GM12864 (cell line): ENCODE measurements at regions not wholly inside any gene's neighbourhood (a gene's known extent, or its start where the extent isn't known, plus 50 kb on each side); places are given as distances from the start of the nearest gene placed in this dataset.
A peak's percentile ranks its signal among the peaks of the same experiment; 100 is the strongest.

ENCODE experiments used
- DNase-seq: peaks from one replicate; pipeline ENCODE4 v3.0.0-alpha.2; 2011; ENCODE audit warnings: low read depth
- H3K4me3 ChIP-seq: 2 replicates; pipeline ENCODE4 v1.5.1; 2011; ENCODE audit warnings: mild to moderate bottlenecking, low read depth, low read length, control low read depth
- CTCF ChIP-seq: IDR thresholded peaks from 2 replicates; pipeline ENCODE4 v1.5.1; 2011; ENCODE audit warnings: low read depth, mild to moderate bottlenecking, moderate library complexity, low read length, control low read depth, inconsistent platforms; ENCODE audit errors: missing control alignments

- no peak for DNase-seq
- no peak for TF ChIP-seq CTCF
- no peak overlapping the region for H3K4me3 ChIP-seq
Measured at GRCh38 chr2:217654168-217654567, 348.6 kb downstream of the TNS1 start.

- peak; percentile 6 for TF ChIP-seq CTCF
Measured at GRCh38 chr2:217652761-217653639, 349.8 kb downstream of the TNS1 start.

GRCh38 chr2:217650716-217651360, 352.0 kb downstream of the TNS1 start:
- peak; percentile 5 for DNase-seq
- no peak overlapping the region for H3K4me3 ChIP-seq
- TF ChIP-seq CTCF: peak; percentile 86

More at GRCh38 chr2:217652761-217653639, 349.8 kb downstream of the TNS1 start:
- H3K4me3 ChIP-seq: no peak overlapping the region
- DNase-seq: no peak

- H3K4me3 ChIP-seq: no peak overlapping the region
- TF ChIP-seq CTCF: no peak
- no peak for DNase-seq
Measured at GRCh38 chr2:217650229-217650628, 352.6 kb downstream of the TNS1 start.

GRCh38 chr2:217647925-217648324, 354.9 kb downstream of the TNS1 start:
- no peak for DNase-seq
- TF ChIP-seq CTCF: no peak
- H3K4me3 ChIP-seq: no peak overlapping the region

- no peak overlapping the region for H3K4me3 ChIP-seq
- no peak for TF ChIP-seq CTCF
- DNase-seq: no peak
Measured at GRCh38 chr2:217647226-217647625, 355.6 kb downstream of the TNS1 start.
